RWPE2 (cell line): ENCODE measurements at regions not wholly inside any gene's neighbourhood (a gene's known extent, or its start where the extent isn't known, plus 50 kb on each side); places are given as distances from the start of the nearest gene placed in this dataset.
"Not testable (repeated sequence)": the region's sequence is repeated elsewhere in the genome, so short reads cannot be mapped to it uniquely, and the experiment has no call there.

Experiments used
- ATAC-seq: fragments of 200-7000 bp; cut with Tn5 transposase; 3 replicates; pipeline ENCODE4 v1.9.1; 2021; ENCODE audit warnings: low read depth
- DNase-seq: peaks from one replicate; pipeline ENCODE4 v3.0.0-alpha.2; 2020; ENCODE audit warnings: low spot score
- H3K27ac ChIP-seq: fragments of 450-650 bp; 2 replicates; pipeline ENCODE4 v1.5.1; 2017; ENCODE audit warnings: mild to moderate bottlenecking; ENCODE audit not compliant: poor library complexity, severe bottlenecking
- H3K27me3 ChIP-seq: fragments of 250-450 bp; sonication (Bioruptor Pico); 2 replicates; pipeline ENCODE4 v1.5.1; 2021; ENCODE audit warnings: mild to moderate bottlenecking, moderate library complexity; ENCODE audit not compliant: insufficient read depth, poor library complexity, severe bottlenecking
- H3K36me3 ChIP-seq: fragments of 250-450 bp; sonication (Bioruptor Pico); 2 replicates; pipeline ENCODE4 v1.5.1; 2020; ENCODE audit warnings: low read depth, mild to moderate bottlenecking, moderate library complexity
- H3K4me1 ChIP-seq: fragments of 250-450 bp; sonication (Bioruptor Pico); 2 replicates; pipeline ENCODE4 v1.5.1; 2021; ENCODE audit warnings: mild to moderate bottlenecking, moderate library complexity; ENCODE audit not compliant: insufficient read depth, poor library complexity, severe bottlenecking
- H3K4me3 ChIP-seq: fragments of 250-450 bp; sonication (Bioruptor Pico); 2 replicates; pipeline ENCODE4 v1.5.1; 2021; ENCODE audit warnings: mild to moderate bottlenecking, moderate library complexity; ENCODE audit not compliant: severe bottlenecking
- H3K9me3 ChIP-seq: fragments of 250-450 bp; sonication (Bioruptor Pico); 2 replicates; pipeline ENCODE4 v1.5.1; 2021; ENCODE audit warnings: mild to moderate bottlenecking, moderate library complexity; ENCODE audit not compliant: severe bottlenecking
- TF ChIP-seq, protein P1 (sequence below): fragments of 450-650 bp; IDR thresholded peaks from one replicate; pipeline ENCODE4 v1.5.1; 2017; ENCODE audit warnings: mild to moderate bottlenecking, moderate library complexity; ENCODE audit not compliant: poor library complexity, severe bottlenecking

DNA sequence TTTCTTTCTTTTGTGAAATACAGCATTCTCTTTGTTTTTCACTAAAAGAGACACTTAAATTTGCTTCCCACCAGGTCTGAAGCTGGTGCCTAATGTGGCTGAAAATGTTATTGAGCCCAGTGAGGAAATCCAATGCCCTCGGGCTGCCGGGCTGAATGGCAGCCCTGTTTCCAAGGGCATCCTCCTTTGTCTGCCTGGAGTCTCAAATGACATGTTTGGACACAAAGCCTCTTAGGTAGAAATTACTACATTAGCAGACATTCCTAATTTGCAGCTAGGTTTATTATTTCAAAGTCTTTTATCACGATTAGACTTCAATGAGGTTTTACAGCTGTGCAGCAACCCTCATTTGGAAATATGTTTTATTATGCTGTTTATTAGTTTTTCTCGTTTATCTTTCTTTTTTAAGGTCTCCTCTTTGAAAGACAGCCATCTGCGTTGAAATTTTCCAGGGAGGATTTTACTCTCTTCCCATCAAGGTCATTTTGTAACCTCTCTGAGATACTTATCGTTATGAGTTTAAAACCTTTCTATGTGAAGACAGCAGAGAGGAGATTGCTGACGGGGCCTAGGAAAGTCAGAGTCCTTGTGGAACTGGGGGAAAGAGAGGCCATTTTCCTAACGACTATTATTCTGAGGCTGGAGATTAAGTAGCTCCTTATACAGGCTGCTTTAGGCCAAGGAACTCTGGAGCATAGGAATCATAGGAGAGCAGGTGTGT, 59.0 kb upstream of the ZNF532 start:
- TF ChIP-seq, protein P1, sequence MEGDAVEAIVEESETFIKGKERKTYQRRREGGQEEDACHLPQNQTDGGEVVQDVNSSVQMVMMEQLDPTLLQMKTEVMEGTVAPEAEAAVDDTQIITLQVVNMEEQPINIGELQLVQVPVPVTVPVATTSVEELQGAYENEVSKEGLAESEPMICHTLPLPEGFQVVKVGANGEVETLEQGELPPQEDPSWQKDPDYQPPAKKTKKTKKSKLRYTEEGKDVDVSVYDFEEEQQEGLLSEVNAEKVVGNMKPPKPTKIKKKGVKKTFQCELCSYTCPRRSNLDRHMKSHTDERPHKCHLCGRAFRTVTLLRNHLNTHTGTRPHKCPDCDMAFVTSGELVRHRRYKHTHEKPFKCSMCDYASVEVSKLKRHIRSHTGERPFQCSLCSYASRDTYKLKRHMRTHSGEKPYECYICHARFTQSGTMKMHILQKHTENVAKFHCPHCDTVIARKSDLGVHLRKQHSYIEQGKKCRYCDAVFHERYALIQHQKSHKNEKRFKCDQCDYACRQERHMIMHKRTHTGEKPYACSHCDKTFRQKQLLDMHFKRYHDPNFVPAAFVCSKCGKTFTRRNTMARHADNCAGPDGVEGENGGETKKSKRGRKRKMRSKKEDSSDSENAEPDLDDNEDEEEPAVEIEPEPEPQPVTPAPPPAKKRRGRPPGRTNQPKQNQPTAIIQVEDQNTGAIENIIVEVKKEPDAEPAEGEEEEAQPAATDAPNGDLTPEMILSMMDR = no peak
- ATAC-seq = 0 out of 3 replicates have a peak, but pooled peaks have one; percentile 25
- no peak for DNase-seq

DNA sequence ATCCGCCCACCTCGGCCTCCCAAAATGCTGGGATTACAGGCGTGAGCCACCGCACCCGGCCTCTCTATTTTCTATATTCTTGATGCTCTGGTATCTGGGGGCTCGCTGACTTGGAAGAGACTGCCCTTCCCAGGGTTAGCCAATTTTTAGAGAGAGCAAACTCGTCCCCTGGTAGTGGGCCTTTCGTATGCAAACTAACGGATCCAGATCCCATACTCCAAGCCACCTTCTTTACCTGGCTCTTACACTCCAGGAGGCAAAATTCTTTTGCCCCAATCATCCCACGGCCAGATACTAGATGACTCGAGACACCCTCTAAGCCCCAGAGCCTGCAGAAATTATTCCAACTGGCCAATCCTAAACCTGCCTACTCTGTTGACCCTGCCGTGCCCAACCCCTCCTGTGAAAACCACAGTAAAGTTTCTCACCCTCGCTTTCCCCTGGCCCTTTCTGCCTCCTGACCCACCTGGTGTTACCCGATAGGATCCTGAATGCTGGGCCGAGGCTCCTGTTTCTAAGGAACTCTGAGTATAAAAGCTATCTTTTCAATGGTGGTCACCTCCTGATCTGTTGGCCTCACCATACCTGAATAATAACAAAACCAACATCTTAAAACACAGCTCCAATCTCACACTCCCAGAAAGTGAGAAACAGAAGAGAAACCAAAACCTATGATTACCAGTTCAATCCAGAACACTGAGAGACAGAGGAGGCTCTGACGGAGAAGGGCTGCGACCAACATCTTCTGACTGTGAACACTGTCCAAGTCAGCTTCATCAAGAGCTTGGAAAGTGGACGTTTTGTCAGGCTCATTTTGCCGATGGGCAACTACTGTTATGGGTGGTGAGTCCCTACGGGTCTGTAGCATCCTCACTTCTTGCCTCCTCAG, 57.6 kb upstream of the ZNF532 start:
- no peaks in the 10 kb centered on the region for H3K36me3 ChIP-seq
- H3K27ac ChIP-seq = no peak overlapping the region
- ATAC-seq (no peak), DNase-seq (no peak)
- no peaks in the 10 kb centered on the region for H3K9me3 ChIP-seq
- no peak overlapping the region for H3K4me3 ChIP-seq
- no peaks in the 10 kb centered on the region for H3K27me3 ChIP-seq
- peaks cover 7% of the 10 kb centered on the region for H3K4me1 ChIP-seq
- TF ChIP-seq, protein P1 = no peak

More for the DNA sequence above, 59.0 kb upstream of the ZNF532 start:
- Histone ChIP-seq H3K4me3 (no peak overlapping the region), H3K4me1 (peaks cover 7% of the 10 kb centered on the region), H3K9me3 (no peaks in the 10 kb centered on the region), H3K27me3 (no peaks in the 10 kb centered on the region), H3K36me3 (no peaks in the 10 kb centered on the region), H3K27ac (peak overlapping the region; percentile 7)

DNA sequence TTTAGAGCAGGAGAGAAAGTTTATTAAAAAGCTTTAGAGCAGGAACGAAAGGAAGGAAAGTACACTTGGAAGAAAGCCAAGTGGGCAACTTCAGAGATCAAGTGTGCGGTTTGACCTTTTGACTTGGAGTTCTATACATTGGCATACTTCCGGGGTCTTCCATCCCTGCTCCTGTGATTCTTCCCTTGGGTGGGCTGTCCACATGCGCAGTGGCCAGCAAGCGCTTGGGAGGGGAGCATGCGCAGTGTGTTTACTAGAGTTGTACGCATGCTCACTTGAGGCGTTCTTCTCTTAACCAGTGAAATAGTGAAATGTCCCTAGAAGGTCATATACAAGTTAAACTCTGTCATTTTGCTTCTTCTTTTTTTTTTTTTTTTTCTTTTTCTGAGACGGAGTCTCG, 56.9 kb upstream of the ZNF532 start:
- no peak for DNase-seq
- Histone ChIP-seq H3K27me3 (no peaks in the 10 kb centered on the region), H3K27ac (no peak overlapping the region), H3K9me3 (no peaks in the 10 kb centered on the region), H3K4me3 (no peak overlapping the region), H3K36me3 (no peaks in the 10 kb centered on the region), H3K4me1 (peaks cover 7% of the 10 kb centered on the region)
- no peak for ATAC-seq
- TF ChIP-seq, protein P1 = no peak

DNA sequence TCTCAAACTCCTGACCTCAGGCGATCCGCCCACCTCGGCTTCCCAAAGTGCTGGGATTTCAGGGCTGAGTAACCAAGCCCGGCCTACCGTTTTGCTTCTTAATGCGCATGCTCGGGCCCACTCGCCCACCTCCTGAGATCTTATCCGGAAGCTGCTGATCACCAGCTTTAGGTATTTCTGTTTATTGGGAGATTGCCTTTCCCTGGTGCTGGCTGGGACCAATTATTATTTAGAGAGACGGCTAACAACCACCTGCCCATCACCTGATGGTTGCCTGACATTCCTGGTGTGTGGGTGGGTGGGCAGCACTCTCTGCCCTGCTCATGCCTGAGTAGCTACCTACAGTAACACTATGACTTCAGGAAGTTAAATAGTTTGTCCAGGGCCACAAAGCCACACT, 56.3 kb upstream of the ZNF532 start:
- TF ChIP-seq, protein P1 = no peak
- H3K27ac ChIP-seq = no peak overlapping the region
- no peaks in the 10 kb centered on the region for H3K9me3 ChIP-seq
- DNase-seq (no peak), ATAC-seq (no peak)
- H3K4me1 ChIP-seq = peaks cover 7% of the 10 kb centered on the region
- H3K4me3 ChIP-seq = no peak overlapping the region
- no peaks in the 10 kb centered on the region for H3K36me3 ChIP-seq
- no peaks in the 10 kb centered on the region for H3K27me3 ChIP-seq

DNA sequence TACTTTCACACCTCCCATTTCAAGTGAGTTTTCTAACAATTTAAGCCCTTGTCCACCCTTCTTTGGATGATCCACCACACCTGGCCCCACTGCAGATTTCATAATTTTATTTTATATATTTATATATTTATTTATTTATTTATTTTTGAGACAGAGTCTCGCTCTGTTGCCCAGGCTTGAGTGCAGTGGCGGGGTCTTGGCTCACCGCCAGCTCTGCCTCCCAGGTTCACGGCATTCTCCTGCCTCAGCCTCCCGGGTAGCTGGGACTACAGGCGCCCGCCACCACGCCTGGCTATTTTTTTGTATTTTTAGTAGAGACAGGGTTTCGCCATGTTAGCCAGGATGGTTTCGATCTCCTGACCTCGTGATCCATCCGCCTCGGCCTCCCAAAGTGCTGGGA, 52.8 kb upstream of the ZNF532 start:
- H3K4me1 ChIP-seq, H3K4me3 ChIP-seq, ATAC-seq, DNase-seq, H3K27ac ChIP-seq, H3K27me3 ChIP-seq, H3K9me3 ChIP-seq, H3K36me3 ChIP-seq: not testable (repeated sequence)
